Gastrocnemius medialis (tissue), 4 donors: ENCODE measurements at regions not wholly inside any gene's neighbourhood (a gene's known extent, or its start where the extent isn't known, plus 50 kb on each side); places are given as distances from the start of the nearest gene placed in this dataset.

Experiments
- POLR2A ChIP-seq, 2 donors: fragments of 450-650 bp; IDR thresholded peaks; one replicate each; pipeline ENCODE4 v1.6.1; 2017; ENCODE audit warnings: antibody characterized with exemption in 2 of 2, mild to moderate bottlenecking in 2 of 2, moderate library complexity in 2 of 2
- TF ChIP-seq, protein P1 (sequence below), 5 experiments: fragments of 450-650 bp in 3 of 5; fragments of 200-600 bp in 2 of 5; sonication (generic) in 2 of 5; IDR thresholded peaks in 4 of 5; conservative IDR thresholded peaks in 1 of 5; 1 replicate in 4 of 5; 2 replicates in 1 of 5; pipeline ENCODE4 v1.5.1; 2016 to 2019; ENCODE audit warnings: antibody characterized with exemption in 5 of 5, mild to moderate bottlenecking in 3 of 5, moderate library complexity in 3 of 5

DNA sequence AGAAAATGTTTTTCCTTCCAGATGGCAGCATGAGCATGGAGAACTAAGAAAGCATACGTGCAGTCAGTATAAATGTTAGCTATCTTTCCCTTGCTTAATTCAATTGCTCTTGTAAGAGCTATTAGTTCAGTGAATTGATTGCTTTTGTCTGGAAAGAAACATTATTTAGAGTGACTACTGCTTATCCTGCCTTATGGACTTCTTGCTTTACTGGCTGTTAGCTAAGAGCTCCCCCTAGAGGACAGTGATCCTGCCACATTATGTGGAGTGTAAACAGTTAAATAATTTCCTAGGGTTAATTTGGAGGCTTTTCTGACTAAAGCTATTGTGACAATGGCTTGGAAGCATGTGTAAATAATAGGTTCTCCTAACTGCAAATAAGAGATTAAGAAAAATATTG lies 1402.4 kb downstream of the FAM133A start:
- TF ChIP-seq POLR2A (IDR thresholded peaks at IDR 0.05), result no peak
- TF ChIP-seq, protein P1, sequence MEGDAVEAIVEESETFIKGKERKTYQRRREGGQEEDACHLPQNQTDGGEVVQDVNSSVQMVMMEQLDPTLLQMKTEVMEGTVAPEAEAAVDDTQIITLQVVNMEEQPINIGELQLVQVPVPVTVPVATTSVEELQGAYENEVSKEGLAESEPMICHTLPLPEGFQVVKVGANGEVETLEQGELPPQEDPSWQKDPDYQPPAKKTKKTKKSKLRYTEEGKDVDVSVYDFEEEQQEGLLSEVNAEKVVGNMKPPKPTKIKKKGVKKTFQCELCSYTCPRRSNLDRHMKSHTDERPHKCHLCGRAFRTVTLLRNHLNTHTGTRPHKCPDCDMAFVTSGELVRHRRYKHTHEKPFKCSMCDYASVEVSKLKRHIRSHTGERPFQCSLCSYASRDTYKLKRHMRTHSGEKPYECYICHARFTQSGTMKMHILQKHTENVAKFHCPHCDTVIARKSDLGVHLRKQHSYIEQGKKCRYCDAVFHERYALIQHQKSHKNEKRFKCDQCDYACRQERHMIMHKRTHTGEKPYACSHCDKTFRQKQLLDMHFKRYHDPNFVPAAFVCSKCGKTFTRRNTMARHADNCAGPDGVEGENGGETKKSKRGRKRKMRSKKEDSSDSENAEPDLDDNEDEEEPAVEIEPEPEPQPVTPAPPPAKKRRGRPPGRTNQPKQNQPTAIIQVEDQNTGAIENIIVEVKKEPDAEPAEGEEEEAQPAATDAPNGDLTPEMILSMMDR (IDR thresholded peaks at IDR 0.05 in 4 of 5, conservative IDR thresholded peaks at IDR 0.05 in 1 of 5), result peak in 1 of 5 experiments; percentile 38
